Heart left ventricle (tissue), 16 donors: ENCODE measurements at regions not wholly inside any gene's neighbourhood (a gene's known extent, or its start where the extent isn't known, plus 50 kb on each side); places are given as distances from the start of the nearest gene placed in this dataset.

ENCODE experiments used
- ATAC-seq, 4 donors: fragments of 200-7000 bp; cut with Tn5 transposase; one replicate each; pipeline ENCODE4 v1.9.1; 2020 to 2022; ENCODE audit warnings: moderate library complexity in 4 of 4, mild to moderate bottlenecking in 3 of 4, moderate number of reproducible peaks in 1 of 4
- DNase-seq, 5 donors: peaks; one replicate each; pipeline ENCODE4 v3.0.0-alpha.2; 2020
- H3K27ac ChIP-seq, 12 donors: fragments of 200-600 bp; sonication (generic) in 4 of 12; one replicate each; pipeline versions ENCODE4 v1.5.0 to v1.8.0; 2016 to 2022; ENCODE audit warnings: mild to moderate bottlenecking in 2 of 12
- H3K27me3 ChIP-seq, 9 donors: fragments of 200-600 bp; sonication (generic) in 2 of 9; one replicate each; pipeline versions ENCODE4 v1.5.1 to v1.8.0; 2016 to 2022; ENCODE audit warnings: mild to moderate bottlenecking in 3 of 9
- H3K36me3 ChIP-seq, 9 donors: fragments of 200-600 bp; sonication (generic) in 2 of 9; one replicate each; pipeline versions ENCODE4 v1.5.0 to v1.8.0; 2018 to 2022; ENCODE audit warnings: mild to moderate bottlenecking in 2 of 9
- H3K4me1 ChIP-seq, 12 donors: fragments of 200-600 bp; sonication (generic) in 4 of 12; one replicate each; pipeline versions ENCODE4 v1.5.0 to v1.8.0; 2016 to 2022; ENCODE audit warnings: mild to moderate bottlenecking in 3 of 12
- H3K4me3 ChIP-seq, 12 donors: fragments of 200-600 bp; sonication (generic) in 4 of 12; one replicate each; pipeline versions ENCODE4 v1.5.0 to v1.8.0; 2017 to 2022; ENCODE audit warnings: mild to moderate bottlenecking in 9 of 12, moderate library complexity in 4 of 12
- H3K9me3 ChIP-seq, 12 donors: fragments of 200-600 bp; sonication (generic) in 4 of 12; one replicate each; pipeline versions ENCODE4 v1.5.0 to v1.8.0; 2016 to 2022; ENCODE audit warnings: mild to moderate bottlenecking in 1 of 12
- POLR2A ChIP-seq, 2 donors: fragments of 450-650 bp; IDR thresholded peaks; one replicate each; pipeline ENCODE4 v1.6.1; 2017; ENCODE audit warnings: antibody characterized with exemption in 2 of 2, mild to moderate bottlenecking in 2 of 2, moderate library complexity in 2 of 2
- WGBS, 4 donors: extraction: QIAGEN DNeasy Blood & Tissue Kit in 2 of 4; methylation state at CpG; one replicate each; pipeline versions ENCODE4 v1.1.5 to v1.1.7; 2013 to 2018; 5-methylcytosine and 5-hydroxymethylcytosine counted together
- intact Hi-C, 10 donors: fragments of 100-400 bp; cut with DNase I; formaldehyde crosslinking; loops; one replicate each; pipeline versions ENCODE4 v1.11.1 to v1.14.2; 2022
- TF ChIP-seq, protein P1 (sequence below), 12 donors: fragments of 200-600 bp; sonication (generic) in 4 of 12; IDR thresholded peaks; one replicate each; pipeline versions ENCODE4 v1.5.0 to v1.8.0; 2018 to 2022; ENCODE audit warnings: antibody characterized with exemption in 12 of 12, mild to moderate bottlenecking in 5 of 12
- donor health status: ischemic (EF 13 %, LVEDD 7.1; RV severe dilation, severe dysfunction).
- donor health status: healthy with polysubstance abuse.
- donor health status: DM: no; HTN: yes; CAD: no.
- donor health status: DM: no; HTN: no; CAD: no.
- donor health status: ischemic (EF 25% LVEDD 6.9; RV normal size, moderate dysfunction).
- donor health status: ischemic (EF 25% LVEDD 5.7; RV mildly dilated, moderate dysfunction).
- donor health status: healthy.
- donor health status: DM: yes; HTN: yes; CAD: no.
- donor health status: ischemic (EF 35%, LVEDD 5.7; RV mildly dilated, moderate dysfunction).
- donor health status: nonischemic (EF 11% LVEDD 7.7; RV severe dilation, severe dysfunction).
- donor health status: DM: yes; HTN: yes; CAD: no.
- donor health status: PGD.
- donor health status: ischemic (EF 29% LVEDD 5.4; RV normal size, mild dysfunction).
- donor health status: nonischemic (EF 23%, LVEDD 6.1; RV moderate dilation, normal function).

DNA sequence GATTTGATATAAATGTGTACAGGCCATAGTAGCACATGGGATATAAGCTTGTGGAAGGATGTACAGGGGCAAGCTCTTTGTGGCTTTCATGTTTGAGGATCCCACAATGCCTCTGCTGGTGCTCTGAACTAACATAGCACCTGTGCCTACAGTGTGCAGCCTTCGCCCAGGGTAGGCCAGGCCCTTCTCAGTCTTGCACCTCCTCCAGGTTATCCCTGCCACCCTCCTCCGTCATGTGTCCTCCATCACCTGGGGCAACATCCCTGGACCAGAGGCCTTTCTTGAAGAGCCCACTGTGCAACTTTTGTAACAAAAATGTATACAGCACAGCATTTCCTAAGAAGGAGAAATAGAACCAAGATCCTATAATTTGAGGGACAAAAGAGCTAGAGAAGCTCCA is 306.8 kb downstream of the IRS2 start:
- intact Hi-C loops = no loop called here
- WGBS, 4 donors = 89 to 93% (median 91%) methylated on average over 2 of the region's 2 CpGs
- no peak overlapping the region for H3K27ac ChIP-seq
- no peak for ATAC-seq
- H3K9me3 ChIP-seq = no peaks in the 10 kb centered on the region
- no peaks in the 10 kb centered on the region for H3K27me3 ChIP-seq
- TF ChIP-seq POLR2A (IDR thresholded peaks at IDR 0.05) = no peak
- TF ChIP-seq, protein P1, sequence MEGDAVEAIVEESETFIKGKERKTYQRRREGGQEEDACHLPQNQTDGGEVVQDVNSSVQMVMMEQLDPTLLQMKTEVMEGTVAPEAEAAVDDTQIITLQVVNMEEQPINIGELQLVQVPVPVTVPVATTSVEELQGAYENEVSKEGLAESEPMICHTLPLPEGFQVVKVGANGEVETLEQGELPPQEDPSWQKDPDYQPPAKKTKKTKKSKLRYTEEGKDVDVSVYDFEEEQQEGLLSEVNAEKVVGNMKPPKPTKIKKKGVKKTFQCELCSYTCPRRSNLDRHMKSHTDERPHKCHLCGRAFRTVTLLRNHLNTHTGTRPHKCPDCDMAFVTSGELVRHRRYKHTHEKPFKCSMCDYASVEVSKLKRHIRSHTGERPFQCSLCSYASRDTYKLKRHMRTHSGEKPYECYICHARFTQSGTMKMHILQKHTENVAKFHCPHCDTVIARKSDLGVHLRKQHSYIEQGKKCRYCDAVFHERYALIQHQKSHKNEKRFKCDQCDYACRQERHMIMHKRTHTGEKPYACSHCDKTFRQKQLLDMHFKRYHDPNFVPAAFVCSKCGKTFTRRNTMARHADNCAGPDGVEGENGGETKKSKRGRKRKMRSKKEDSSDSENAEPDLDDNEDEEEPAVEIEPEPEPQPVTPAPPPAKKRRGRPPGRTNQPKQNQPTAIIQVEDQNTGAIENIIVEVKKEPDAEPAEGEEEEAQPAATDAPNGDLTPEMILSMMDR (IDR thresholded peaks at IDR 0.05) = no peak
- no peak for DNase-seq
- no peak overlapping the region for H3K4me3 ChIP-seq
- H3K4me1 ChIP-seq = peaks cover 0 to 7% (median 0%) of the 10 kb centered on the region in 12 donors
- no peaks in the 10 kb centered on the region for H3K36me3 ChIP-seq

DNA sequence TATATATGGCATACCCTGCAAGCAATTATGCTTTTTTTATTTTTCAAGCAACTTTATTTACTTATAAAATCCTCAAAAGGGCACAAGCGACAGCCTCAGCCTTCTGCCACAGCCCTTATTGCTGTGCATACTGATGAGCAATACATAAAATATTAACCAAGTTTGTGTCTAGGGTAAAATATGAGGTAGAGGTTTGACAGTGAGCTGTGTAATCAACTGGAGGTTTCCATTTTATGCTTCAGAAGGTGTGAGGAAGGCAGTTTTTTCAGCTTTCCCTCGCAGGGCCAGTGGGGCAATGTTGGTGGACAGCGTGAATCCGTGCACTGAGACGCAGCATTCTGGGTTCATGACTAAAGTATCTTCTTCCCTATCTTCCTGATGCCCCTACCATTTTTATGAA is 310.4 kb downstream of the IRS2 start:
- Histone ChIP-seq H3K27me3 (no peaks in the 10 kb centered on the region), H3K4me3 (no peak overlapping the region), H3K27ac (no peak overlapping the region), H3K36me3 (no peaks in the 10 kb centered on the region), H3K9me3 (no peaks in the 10 kb centered on the region), H3K4me1 (peaks cover 0 to 7% (median 0%) of the 10 kb centered on the region in 12 donors)
- intact Hi-C loops = no loop called here
- no peak for DNase-seq
- 83 to 96% (median 92%) methylated on average over 5 of the region's 5 CpGs for WGBS, 4 donors
- ATAC-seq = no peak
- no peak for TF ChIP-seq POLR2A (IDR thresholded peaks at IDR 0.05)

DNA sequence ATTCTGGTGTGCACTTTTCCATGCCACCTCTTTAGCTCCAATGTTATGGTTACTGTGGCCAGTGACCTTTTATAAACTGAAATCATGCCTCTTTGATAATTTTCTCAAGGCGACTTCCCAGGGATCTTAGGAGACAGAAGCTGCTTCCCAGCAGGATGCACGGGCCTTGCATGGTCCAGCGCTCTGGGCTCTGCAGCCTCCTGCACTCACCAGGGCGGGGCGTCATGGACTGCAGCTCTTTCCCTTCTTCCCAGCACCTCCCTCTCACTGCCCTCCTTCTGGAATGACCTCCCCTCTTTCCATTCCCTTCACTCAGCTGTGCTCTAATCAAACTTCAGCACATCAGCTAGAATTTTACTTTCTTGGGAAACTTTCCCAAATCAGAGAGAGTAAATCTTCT is 318.3 kb downstream of the IRS2 start:
- Histone ChIP-seq H3K4me3 (no peak overlapping the region), H3K27ac (no peak overlapping the region), H3K4me1 (no peaks in the 10 kb centered on the region), H3K9me3 (peaks cover 0 to 15% (median 1%) of the 10 kb centered on the region in 12 donors), H3K36me3 (no peaks in the 10 kb centered on the region), H3K27me3 (no peaks in the 10 kb centered on the region)
- TF ChIP-seq POLR2A (IDR thresholded peaks at IDR 0.05) = no peak
- TF ChIP-seq, protein P1 (IDR thresholded peaks at IDR 0.05) = no peak
- ATAC-seq = no peak
- no peak for DNase-seq
- WGBS, 4 donors = 40 to 65% (median 53%) methylated on average over 5 of the region's 5 CpGs
- intact Hi-C loops = no loop called here

DNA sequence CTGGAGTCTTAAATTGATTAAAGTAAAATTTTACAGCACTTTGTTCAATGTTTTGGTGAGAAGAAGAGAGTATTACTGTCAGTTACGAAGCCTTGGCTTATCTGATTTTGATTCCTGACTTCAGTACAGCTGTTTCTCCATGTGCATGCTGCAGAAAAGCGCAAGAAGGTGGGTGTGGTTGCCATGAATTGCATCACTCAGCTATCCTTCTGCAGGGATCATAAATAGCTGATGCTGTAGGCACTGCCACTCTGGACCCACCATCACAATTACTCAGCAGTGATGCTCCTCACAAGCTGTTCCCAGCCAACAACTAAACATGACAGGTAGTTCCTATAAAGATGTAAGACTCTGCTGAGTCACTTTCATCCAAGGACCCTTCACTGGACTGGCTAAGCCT is 321.2 kb downstream of the IRS2 start:
- WGBS, 4 donors = 0 to 89% (median 75%) methylated on average over 2 of the region's 2 CpGs
- peaks cover 0 to 37% (median 8%) of the 10 kb centered on the region in 12 donors for H3K9me3 ChIP-seq
- TF ChIP-seq, protein P1 (IDR thresholded peaks at IDR 0.05) = no peak
- no peak for TF ChIP-seq POLR2A (IDR thresholded peaks at IDR 0.05)
- no peak for ATAC-seq
- H3K36me3 ChIP-seq = no peaks in the 10 kb centered on the region
- no peak overlapping the region for H3K27ac ChIP-seq
- intact Hi-C loops = no loop called here
- H3K4me1 ChIP-seq = no peaks in the 10 kb centered on the region
- no peak for DNase-seq
- no peak overlapping the region for H3K4me3 ChIP-seq
- H3K27me3 ChIP-seq = no peaks in the 10 kb centered on the region
